Fibroblast of lung (primary cell): ENCODE measurements at regions not wholly inside any gene's neighbourhood (a gene's known extent, or its start where the extent isn't known, plus 50 kb on each side); places are given as distances from the start of the nearest gene placed in this dataset.

ENCODE experiments used
- DNase-seq, 2 donors: peaks; one replicate each; pipeline versions ENCODE4 v3.0.0 to v3.0.0-alpha.2; 2010; ENCODE audit warnings: low read depth in 2 of 2
- H2AFZ ChIP-seq: 2 replicates; pipeline ENCODE4 v1.5.1; 2012; ENCODE audit warnings: low read length, control low read depth, inconsistent platforms
- H3K27ac ChIP-seq: 2 replicates; pipeline ENCODE4 v1.5.1; 2011; ENCODE audit warnings: low read length, control low read depth; ENCODE audit not compliant: insufficient read depth
- H3K27me3 ChIP-seq: 2 replicates; pipeline ENCODE4 v1.5.1; 2011; ENCODE audit warnings: mild to moderate bottlenecking, low read length; ENCODE audit not compliant: control insufficient read depth, insufficient read depth
- H3K36me3 ChIP-seq: 2 replicates; pipeline ENCODE4 v1.5.1; 2011; ENCODE audit warnings: low read length; ENCODE audit not compliant: control insufficient read depth, insufficient read depth
- H3K4me1 ChIP-seq: 2 replicates; pipeline ENCODE4 v1.5.1; 2011; ENCODE audit warnings: low read length; ENCODE audit not compliant: control insufficient read depth, insufficient read depth; ENCODE audit errors: extremely low read depth
- H3K4me2 ChIP-seq: 2 replicates; pipeline ENCODE4 v1.5.1; 2011; ENCODE audit warnings: low read length, control low read depth; ENCODE audit not compliant: insufficient read depth; ENCODE audit errors: extremely low read depth
- H3K4me3 ChIP-seq, 4 experiments: fragments of 200-600 bp in 1 of 4; sonication (generic) in 1 of 4; replicated peaks in 1 of 4; 2 replicates each; pipeline ENCODE4 v1.5.1; 2011 to 2016; ENCODE audit warnings: low read length in 4 of 4, low read depth in 3 of 4, mild to moderate bottlenecking in 3 of 4, control low read depth in 2 of 4, inconsistent platforms in 1 of 4, mixed read lengths in 1 of 4; ENCODE audit not compliant: insufficient read depth in 1 of 4; ENCODE audit errors: control extremely low read depth in 1 of 4
- H3K79me2 ChIP-seq: 2 replicates; pipeline ENCODE4 v1.5.1; 2012; ENCODE audit warnings: mild to moderate bottlenecking, low read length, inconsistent platforms; ENCODE audit not compliant: control insufficient read depth, insufficient read depth
- H3K9ac ChIP-seq: 2 replicates; pipeline ENCODE4 v1.5.1; 2011; ENCODE audit warnings: mild to moderate bottlenecking, low read length, control low read depth; ENCODE audit not compliant: insufficient read depth
- H3K9me3 ChIP-seq: 2 replicates; pipeline ENCODE4 v1.5.1; 2012; ENCODE audit warnings: low read depth, low read length; ENCODE audit not compliant: control insufficient read depth, insufficient read depth
- H4K20me1 ChIP-seq: 2 replicates; pipeline ENCODE4 v1.5.1; 2011; ENCODE audit warnings: low read length; ENCODE audit not compliant: control insufficient read depth, insufficient read depth; ENCODE audit errors: extremely low read depth
- CTCF ChIP-seq, 2 donors: IDR thresholded peaks in 1 of 2; conservative IDR thresholded peaks in 1 of 2; 1 replicate in 1 of 2; 2 replicates in 1 of 2; pipeline ENCODE4 v1.5.1; 2011 to 2012; ENCODE audit warnings: low read length in 2 of 2, control low read depth in 1 of 2, inconsistent platforms in 1 of 2, low read depth in 1 of 2, mild to moderate bottlenecking in 1 of 2
- EZH2 ChIP-seq: IDR thresholded peaks from 2 replicates; pipeline ENCODE4 v1.5.1; 2012; ENCODE audit warnings: low read length, control low read depth, mild to moderate bottlenecking; ENCODE audit errors: missing control alignments

- no peak for DNase-seq
- H3K9ac ChIP-seq: no peak overlapping the region
- no peak for TF ChIP-seq CTCF (conservative IDR thresholded peaks at IDR 0.05 in 1 of 2, IDR thresholded peaks at IDR 0.05 in 1 of 2; ENCODE audit: low read depth in 1 of 2, low read length in 2 of 2)
- TF ChIP-seq EZH2: no peak
- H3K4me2 ChIP-seq: no peak overlapping the region
- no peaks in the 10 kb centered on the region for H3K36me3 ChIP-seq
- no peaks in the 10 kb centered on the region for H3K4me1 ChIP-seq
- no peaks in the 10 kb centered on the region for H3K9me3 ChIP-seq
- no peaks in the 10 kb centered on the region for H3K79me2 ChIP-seq
- no peak overlapping the region for H2AFZ ChIP-seq
- no peaks in the 10 kb centered on the region for H4K20me1 ChIP-seq
- no peak overlapping the region for H3K27ac ChIP-seq
- no peak overlapping the region for H3K4me3 ChIP-seq
- no peaks in the 10 kb centered on the region for H3K27me3 ChIP-seq
These were observed 75.4 kb upstream of the UBE2E3 start for GRCh38 chr2:180905002-180905401.

- Histone ChIP-seq H3K27me3 (no peaks in the 10 kb centered on the region), H4K20me1 (no peaks in the 10 kb centered on the region), H3K79me2 (no peaks in the 10 kb centered on the region), H3K4me3 (no peak overlapping the region), H3K36me3 (no peaks in the 10 kb centered on the region), H3K9me3 (no peaks in the 10 kb centered on the region), H3K27ac (no peak overlapping the region), H3K9ac (no peak overlapping the region), H3K4me2 (no peak overlapping the region), H3K4me1 (no peaks in the 10 kb centered on the region), H2AFZ (no peak overlapping the region)
- TF ChIP-seq CTCF (conservative IDR thresholded peaks at IDR 0.05 in 1 of 2, IDR thresholded peaks at IDR 0.05 in 1 of 2; ENCODE audit: low read depth in 1 of 2, low read length in 2 of 2): no peak
- no peak for TF ChIP-seq EZH2
- no peak for DNase-seq
These were observed 79.1 kb upstream of the UBE2E3 start for GRCh38 chr2:180901331-180901730.

- H2AFZ ChIP-seq: no peak overlapping the region
- TF ChIP-seq CTCF (conservative IDR thresholded peaks at IDR 0.05 in 1 of 2, IDR thresholded peaks at IDR 0.05 in 1 of 2; ENCODE audit: low read depth in 1 of 2, low read length in 2 of 2) (no peak), EZH2 (no peak)
- no peaks in the 10 kb centered on the region for H3K4me1 ChIP-seq
- no peaks in the 10 kb centered on the region for H3K36me3 ChIP-seq
- no peak overlapping the region for H3K4me3 ChIP-seq
- no peak for DNase-seq
- H3K27me3 ChIP-seq: no peaks in the 10 kb centered on the region
- H3K27ac ChIP-seq: no peak overlapping the region
- no peaks in the 10 kb centered on the region for H3K9me3 ChIP-seq
- no peak overlapping the region for H3K4me2 ChIP-seq
- H3K9ac ChIP-seq: no peak overlapping the region
- no peaks in the 10 kb centered on the region for H3K79me2 ChIP-seq
- H4K20me1 ChIP-seq: no peaks in the 10 kb centered on the region
These were observed 86.7 kb upstream of the UBE2E3 start for GRCh38 chr2:180893752-180894151.
